A172 (cell line): ENCODE measurements at regions not wholly inside any gene's neighbourhood (a gene's known extent, or its start where the extent isn't known, plus 50 kb on each side); places are given as distances from the start of the nearest gene placed in this dataset.
"Not testable (repeated sequence)": the region's sequence is repeated elsewhere in the genome, so short reads cannot be mapped to it uniquely, and the experiment has no call there.

Source experiments
- DNase-seq: peaks from one replicate; pipeline ENCODE4 v3.0.0-alpha.2; 2015; ENCODE audit warnings: low spot score

DNA sequence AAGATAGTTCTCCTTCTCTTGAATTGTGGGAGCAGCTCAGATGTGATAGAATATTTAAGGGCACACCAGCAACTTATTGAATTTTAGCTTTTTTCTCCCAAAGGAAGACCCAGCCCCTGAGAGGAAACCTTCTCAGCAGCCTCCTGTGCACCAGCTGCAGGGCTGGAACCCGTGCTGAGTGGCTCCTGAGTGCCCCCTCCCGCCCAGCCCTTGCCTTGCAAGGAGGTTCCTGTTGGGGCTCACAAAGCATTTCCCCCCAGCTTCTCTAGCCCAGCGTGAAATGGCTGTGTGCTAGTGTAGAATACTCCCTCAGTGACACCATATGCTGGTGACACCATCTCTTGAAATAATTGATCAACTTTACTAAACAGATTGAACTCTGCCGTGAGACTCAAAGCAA lies 1180.1 kb downstream of the TMEM121 start:
- not testable (repeated sequence) for DNase-seq

DNA sequence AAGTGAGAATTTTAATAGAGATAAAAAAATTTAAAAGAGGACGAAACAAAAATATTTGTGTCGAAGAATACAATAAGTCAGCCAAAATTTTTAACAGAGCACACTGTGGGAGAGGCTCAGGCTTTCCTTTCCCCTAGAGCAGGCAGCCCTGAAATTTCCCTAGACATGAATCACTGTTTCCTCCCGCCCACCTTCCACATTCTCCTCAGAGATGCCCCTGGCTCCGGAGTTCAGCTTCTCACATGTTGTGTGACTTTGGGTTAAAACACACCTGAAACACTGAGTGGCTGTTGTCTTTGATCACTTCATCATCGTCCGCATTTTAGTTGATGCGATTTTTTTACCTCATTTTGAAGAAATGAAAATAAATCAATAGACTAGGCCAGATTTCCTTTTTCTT lies 1183.8 kb downstream of the TMEM121 start:
- DNase-seq, result not testable (repeated sequence)

DNA sequence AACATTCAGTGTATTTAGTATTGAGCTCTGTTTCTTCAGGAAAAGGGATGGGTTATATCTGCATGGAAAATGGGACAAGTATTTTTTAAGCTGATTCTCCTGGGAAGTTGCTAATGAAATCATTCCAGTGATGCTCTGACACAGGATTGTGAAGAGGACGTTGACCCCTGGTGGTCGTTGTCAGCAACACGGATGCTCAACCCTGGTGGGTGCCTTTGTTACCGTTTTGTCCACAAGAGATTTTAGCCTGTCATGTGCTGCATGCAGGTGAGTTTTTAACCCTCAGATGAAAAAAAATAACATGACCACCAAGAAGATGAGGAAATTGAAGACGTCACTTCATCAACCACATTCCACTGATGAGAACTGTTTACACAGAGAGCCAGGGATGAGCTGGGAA lies 1186.1 kb downstream of the TMEM121 start:
- not testable (repeated sequence) for DNase-seq

DNA sequence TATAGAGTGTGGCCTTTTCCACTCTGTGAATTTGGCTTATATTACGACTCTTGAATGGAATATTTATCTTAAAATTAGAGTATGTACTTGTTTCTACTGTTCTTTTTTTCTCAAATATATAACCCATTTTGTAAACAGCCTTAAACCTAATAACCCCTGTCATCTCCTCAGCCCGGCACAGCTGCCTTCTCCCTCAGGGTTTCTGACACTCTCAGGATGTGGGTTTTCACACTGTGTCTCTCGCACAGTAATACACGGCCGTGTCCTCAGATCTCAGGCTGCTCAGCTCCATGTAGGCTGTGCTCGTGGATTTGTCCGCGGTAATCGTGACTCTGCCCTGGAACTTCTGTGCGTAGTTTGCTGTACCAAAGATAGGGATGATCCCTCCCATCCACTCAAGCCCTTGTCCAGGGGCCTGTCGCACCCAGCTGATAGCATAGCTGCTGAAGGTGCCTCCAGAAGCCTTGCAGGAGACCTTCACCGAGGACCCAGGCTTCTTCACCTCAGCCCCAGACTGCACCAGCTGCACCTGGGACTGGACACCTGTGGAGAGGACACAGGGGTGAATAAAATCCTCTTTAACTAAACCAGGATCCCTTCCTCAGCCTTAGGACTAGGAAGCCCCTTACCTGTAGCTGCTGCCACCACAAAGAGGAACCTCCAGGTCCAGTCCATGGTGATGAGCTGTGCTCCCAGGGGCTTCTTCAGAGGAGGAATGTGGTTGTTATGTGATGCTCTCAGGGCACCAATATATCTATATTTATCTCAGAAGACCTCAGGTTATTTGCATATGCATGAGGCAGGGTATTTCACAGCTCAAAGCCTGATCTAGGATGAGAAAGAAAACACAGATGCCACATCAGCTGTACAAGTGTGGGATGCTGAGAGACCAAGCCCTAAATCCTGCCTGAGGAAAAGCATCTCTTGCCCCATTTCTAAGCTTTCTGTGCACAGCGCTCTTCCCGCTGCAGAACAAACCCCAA lies 1188.4 kb downstream of the TMEM121 start:
- not testable (repeated sequence) for DNase-seq

DNA sequence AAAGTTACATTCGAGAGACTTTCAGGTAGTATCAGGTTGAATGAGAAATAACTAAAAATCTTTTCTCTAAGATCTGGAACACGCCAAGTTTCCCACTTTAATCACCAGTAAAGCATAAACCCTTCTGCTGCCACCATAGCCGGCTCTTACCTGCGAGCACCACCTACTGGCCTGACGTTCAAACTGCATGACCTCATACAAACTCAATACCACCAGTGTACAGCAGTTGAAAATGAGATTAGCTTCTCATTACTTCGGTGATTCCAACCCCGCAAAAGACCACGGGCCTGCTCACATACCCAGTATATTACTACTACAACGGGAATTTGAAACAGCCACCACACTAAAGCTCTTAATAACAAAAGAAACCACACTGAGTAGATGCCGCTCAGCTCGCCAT lies 1191.2 kb downstream of the TMEM121 start:
- not testable (repeated sequence) for DNase-seq

DNA sequence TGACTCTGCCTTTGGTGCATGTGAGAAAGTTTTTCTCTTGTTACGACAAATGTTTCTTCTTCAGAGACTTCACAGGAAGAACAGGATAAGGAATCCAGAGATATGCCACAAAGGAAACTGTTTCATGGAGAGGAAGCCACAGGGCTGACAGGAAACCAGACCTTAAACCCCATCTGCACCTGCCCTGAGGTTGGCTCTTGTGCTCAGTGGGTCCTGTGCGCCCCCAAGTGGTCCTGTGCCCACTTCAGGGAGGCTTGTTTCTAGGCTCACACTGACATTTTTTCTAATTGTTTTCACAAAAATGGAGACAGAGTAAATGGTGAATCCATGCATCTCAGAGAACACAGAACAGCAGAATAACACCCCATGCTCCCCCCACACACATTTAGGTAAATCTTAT lies 1193.5 kb downstream of the TMEM121 start:
- DNase-seq, result not testable (repeated sequence)

DNA sequence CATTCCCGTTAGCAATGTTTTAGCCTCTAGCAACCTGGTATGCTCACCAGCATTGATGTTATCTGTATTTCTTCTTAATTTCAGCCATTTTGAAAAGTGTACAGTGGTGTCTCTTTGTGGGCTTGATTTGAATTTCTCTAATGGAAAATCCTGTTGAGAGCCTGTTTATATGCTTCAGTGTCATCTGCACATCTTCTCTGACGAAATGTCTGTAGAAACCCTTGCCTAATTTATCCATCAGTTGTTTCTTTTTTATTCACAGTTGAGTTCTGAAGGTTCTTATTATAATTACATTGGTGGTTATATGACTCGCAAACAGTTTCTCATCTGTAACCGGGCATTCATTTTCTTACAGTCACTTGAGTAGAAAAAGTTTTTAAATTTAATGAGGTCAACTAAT lies 1195.5 kb downstream of the TMEM121 start:
- not testable (repeated sequence) for DNase-seq

DNA sequence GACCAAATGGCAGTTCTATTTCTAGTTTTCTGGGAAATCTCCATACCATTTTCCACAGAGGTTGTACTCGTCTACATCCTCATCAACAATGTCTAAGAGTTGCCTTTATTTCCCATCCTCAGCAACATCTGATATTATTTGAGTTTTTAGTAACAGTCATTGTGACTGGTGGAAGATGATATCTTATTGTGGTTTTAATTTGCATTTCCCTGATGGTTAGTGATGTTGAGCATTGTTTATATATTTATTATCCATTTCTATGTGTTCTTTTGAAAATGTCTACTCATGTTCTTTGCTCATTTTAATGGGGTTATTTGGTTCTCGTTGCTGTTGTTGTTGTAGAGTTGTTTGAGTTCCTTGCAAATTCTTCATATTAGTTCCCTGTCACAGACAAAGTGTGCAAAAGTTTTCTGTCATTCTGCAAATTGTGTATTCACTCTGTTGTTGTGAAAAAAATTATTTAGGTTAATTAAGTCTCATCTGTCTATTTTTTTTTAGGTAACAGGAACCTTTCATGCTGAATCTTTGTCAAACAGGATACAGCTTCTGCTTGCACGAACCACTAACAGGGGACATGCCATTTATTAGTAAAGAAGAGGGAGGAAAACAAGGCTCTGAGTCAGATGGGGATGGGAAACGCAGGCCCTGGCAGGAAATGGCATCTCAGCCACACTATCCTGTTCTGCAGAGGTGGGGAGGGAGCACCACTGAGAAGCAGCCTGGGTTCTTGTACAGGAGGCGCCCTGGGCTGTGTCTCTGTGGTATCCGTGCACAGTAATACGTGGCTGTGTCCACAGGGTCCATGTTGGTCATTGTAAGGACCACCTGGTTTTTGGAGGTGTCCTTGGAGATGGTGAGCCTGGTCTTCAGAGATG lies 1196.7 kb downstream of the TMEM121 start:
- DNase-seq, result not testable (repeated sequence)

DNA sequence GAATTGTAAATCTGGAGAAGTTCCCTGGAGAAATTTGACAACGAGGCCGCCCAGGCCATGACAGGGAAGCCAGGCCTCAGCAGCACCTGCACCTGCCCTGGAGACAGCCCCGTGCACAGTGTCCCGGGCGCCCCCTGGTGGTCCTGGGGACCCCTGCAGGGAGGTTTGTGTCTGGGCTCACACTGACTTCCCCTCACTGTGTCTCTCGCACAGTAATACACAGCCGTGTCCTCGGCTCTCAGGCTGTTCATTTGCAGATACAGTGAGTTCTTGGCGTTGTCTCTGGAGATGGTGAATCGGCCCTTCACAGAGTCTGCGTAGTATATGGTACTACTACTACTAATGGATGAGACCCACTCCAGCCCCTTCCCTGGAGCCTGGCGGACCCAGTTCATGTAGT lies 1201.6 kb downstream of the TMEM121 start:
- DNase-seq, result not testable (repeated sequence)

DNA sequence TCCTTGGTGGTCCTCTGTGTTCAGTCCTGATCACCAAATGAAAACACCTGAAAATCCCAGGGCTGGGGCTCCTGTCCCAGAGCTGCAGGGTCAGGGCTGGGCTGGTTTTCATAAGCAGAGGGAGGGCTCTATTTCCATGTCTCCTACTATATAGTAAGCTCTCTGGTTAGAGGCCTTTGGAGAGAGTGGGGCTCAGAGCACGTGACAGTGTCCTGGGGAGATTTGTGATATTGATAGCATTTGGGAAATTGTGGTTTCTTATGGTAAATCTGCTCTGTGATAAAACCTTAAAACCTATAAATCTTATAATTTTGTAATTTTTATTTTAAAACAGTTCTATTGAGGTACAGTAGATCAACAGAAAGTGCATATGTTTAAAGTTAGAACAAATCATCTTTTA lies 1202.2 kb downstream of the TMEM121 start:
- no peak for DNase-seq

DNA sequence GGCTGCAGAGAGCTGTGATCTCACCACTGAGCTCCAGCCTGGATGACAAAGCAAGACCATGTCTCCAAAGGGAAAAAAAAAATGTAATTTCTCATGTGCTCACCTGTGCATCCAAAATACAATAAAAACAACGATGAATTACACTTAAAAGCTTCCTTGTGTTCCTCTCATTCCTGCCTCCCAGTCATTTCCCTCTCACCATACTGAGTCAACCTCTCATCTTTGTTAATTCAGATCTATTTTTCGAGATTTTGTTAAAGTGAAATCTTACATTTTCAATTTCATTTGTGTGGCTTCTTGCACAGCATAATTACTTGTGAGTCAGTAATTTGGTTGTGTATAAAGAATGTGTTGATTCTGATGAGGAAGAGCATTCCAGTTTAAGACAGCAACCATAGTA lies 1203.2 kb downstream of the TMEM121 start:
- DNase-seq, result no peak

DNA sequence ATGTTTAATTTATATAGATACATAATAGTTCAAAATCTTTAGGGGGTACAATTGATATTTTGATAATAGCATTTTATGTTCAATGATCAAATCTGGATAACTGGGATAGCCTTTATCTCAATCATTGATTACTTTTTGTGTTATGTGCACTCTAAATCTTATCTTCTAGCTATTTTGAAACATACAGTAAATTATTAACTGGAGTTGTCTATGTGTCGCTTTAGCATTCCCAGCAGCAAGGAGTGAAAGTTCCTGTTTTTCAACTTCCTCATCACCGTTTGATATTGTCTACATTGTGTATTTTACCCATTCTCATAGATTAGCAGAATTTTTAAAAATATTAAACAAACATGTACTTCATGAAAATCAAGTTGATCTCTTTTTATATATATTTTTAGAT lies 1207.4 kb downstream of the TMEM121 start:
- no peak for DNase-seq

DNA sequence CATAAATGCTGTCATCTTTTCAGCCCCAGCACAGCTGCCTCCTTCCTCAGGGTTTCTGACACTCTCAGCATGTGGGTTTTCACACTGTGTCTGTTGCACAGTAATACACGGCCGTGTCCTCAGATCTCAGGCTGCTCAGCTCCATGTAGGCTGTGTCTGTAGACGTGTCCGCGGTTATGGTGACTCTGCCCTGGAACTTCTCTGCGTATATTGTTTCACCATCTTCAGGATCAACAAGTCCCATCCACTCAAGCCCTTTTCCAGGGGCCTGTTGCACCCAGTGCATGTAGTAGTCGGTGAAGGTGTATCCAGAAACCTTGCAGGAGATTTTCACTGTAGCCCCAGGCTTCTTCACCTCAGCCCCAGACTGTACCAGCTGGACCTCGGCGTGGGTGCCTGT lies 1210.6 kb downstream of the TMEM121 start:
- DNase-seq, result no peak

DNA sequence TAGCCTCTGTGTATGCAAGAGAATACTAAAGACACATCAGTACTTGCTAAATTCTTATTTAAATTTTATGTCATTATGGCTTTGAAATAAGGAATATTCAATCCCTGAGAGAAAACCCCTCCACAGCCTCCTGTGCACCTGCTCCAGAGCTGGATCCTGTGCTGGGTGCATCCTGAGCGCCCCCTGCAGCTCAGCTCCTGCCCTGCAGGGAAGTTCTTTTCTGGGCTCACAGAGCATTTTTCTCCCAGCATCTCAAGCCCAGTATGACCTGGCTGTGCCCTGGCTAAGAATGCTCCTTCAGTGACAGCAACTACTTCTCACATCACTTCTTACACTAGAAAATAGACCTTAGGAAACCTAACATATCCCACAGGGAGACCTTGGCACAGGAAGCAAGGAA lies 1211.7 kb downstream of the TMEM121 start:
- no peak for DNase-seq

DNA sequence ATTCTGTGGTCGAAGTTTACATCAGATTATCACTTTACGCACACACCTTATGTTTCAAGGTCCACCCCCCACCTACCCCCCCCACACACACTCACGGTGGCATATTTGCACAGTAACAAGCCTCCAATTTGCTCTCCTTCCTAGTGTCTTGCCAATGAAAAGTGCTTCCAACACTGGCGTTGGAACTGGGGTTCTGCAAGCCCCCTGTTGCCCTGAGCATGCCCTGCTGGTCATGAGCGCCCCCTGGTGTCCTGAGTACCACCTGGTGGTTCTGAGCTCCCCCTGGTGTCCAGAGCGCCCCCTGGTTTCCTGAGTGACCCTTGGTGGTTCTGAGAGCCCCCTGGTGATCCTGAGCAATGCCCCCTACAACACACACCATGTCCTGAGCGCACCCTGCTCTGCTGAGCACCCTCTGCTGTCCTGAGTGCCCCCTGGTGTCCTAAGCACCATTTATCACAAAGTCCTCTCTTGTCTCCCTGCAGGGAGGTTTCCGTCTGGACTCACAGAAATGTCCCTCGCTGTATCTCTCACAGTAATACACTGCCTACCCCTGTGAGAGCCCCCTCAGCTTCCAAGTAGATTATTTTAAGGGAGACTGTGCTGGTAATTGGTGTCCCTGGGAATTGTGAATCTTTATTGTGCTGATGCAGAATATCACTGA lies 1212.3 kb downstream of the TMEM121 start:
- not testable (repeated sequence) for DNase-seq

DNA sequence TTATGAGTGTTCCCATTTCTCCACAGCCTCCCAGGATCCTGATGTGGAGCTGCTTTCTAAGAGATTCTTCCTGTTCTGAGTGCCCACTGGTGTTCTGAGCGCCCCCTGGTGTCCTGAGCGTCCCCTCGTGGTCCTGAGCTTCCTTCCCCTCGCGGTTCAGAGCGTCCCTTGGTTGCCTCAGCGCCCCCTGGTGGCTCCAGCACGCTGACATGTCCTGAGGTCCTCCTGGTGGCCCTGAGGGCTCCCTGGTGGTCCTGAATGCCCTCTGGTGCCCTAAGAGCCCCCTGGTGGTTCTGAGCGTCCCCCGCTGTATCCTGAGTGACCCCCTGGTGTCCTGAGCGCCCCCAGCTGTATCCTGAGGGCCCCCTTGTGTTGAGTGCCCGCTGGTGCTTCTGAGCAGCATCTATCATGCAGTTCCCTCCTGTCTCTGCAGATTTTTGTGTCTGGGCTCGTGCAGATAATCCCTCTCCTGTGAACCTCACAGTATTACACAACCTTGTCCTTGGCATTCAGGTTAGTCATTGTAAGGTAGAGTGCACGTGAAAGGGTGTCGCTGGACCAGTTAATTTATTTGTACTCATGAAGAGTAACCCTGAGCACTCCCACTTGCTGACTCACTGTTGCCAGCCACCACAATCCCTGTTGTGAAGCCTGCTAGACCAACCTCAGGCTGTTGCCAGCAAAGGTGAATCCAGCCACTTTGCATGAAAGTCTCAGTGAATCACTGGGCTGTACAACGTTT lies 1214.9 kb downstream of the TMEM121 start:
- not testable (repeated sequence) for DNase-seq

DNA sequence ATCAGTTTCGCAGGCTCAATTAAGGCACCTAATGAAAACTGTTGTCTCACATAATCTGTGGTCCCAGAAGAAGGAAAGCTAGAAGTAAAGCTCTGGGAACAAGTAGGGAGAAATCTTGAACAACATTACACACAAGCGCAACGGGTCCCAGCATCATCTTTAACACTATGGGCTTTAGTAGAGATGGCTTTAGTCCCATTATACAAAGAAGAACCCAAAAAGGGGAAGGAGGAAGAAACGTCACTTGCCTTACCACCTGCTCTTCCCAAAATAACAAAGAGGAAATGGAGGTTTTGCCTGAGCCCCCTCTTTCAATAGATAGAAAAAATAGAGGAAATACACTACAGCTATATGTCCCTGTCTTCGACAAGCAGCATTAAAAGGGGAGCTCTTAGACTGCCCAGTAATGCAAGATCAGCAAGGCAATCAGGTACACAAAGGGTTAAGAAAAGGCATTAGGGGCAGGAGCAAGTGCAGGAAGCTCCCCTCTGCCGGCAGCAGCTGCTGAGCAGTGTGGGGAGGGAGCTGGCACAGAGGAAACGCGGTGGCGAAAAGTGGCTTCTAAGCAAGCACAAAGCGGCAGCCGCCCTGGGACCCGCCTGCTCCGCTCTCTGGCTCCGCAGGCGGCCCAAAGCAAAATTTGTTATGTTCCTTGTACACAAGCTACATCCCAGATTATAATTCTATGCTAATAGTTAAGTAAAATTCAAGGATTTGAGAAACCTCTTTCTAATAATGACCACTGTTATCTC lies 1218.8 kb downstream of the TMEM121 start:
- DNase-seq, result not testable (repeated sequence)

DNA sequence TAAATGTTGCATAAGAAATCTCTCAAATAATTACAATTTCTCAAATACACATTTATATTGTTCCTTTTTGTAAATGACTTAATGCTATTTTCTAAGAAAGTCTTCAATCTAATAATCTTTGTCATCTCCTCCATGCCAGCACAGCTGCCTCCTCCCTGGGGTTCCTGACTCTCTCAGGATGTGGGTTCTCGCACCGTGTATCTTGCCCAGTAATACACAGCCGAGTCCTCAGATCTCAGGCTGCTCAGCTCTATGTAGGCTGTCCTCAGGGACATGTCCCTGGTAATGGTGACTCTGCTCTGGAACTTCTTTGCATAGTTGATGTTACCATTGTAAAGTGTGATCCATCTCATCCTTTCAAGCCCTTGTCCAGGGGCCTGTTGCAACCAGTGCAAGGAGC lies 1223.7 kb downstream of the TMEM121 start:
- not testable (repeated sequence) for DNase-seq

DNA sequence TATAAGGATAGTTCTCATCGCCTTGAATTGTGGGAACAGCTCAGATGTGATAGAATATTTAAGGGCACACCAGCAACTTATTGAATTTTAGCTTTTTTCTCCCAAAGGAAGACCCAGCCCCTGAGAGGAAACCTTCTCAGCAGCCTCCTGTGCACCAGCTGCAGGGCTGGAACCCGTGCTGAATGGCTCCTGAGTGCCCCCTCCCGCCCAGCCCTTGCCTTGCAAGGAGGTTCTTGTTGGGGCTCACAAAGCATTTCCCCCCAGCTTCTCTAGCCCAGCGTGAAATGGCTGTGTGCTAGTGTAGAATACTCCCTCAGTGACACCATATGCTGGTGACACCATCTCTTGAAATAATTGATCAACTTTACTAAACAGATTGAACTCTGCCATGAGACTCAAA lies 1227.4 kb downstream of the TMEM121 start:
- not testable (repeated sequence) for DNase-seq

DNA sequence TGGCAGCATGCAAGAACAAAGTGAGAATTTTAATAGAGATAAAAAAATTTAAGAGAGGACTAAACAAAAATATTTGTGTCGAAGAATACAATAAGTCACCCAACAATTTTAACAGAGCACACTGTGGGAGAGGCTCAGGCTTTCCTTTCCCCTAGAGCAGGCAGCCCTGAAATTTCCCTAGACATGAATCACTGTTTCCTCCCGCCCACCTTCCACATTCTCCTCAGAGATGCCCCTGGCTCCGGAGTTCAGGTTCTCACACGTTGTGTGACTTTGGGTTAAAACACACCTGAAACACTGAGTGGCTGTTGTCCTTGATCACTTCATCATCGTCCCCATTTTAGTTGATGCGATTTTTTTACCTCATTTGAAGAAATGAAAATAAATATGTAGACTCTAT lies 1231.1 kb downstream of the TMEM121 start:
- not testable (repeated sequence) for DNase-seq
